OCI-LY3 (cell line): ENCODE measurements at regions not wholly inside any gene's neighbourhood (a gene's known extent, or its start where the extent isn't known, plus 50 kb on each side); places are given as distances from the start of the nearest gene placed in this dataset.

Experiments
- H2AFZ ChIP-seq: fragments of 200-600, 300-600 bp; shearing (Covaris generic); 2 replicates; pipeline ENCODE4 v1.6.0; 2014; ENCODE audit warnings: antibody characterized with exemption, low read depth, low read length
- H3K27ac ChIP-seq: fragments of 200-600, 300-600 bp; sonication (generic); 2 replicates; pipeline ENCODE4 v1.5.1; 2014; ENCODE audit warnings: mild to moderate bottlenecking, low read length, moderate library complexity, mixed read lengths
- H3K27me3 ChIP-seq: fragments of 200-600, 300-600 bp; sonication (generic); 2 replicates; pipeline ENCODE4 v1.6.1; 2014; ENCODE audit warnings: low read depth, low read length, mixed read lengths
- H3K36me3 ChIP-seq: fragments of 200-600, 300-600 bp; sonication (generic); replicated peaks from 2 replicates; pipeline ENCODE3; 2014; ENCODE audit warnings: low read depth, low read length, mixed read lengths
- H3K4me1 ChIP-seq: fragments of 300-600, 200-600 bp; sonication (generic); 2 replicates; pipeline ENCODE4 v1.6.1; 2014; ENCODE audit warnings: low read length, mixed read lengths
- H3K4me2 ChIP-seq: fragments of 200-600, 300-600 bp; sonication (generic); 2 replicates; pipeline ENCODE4 v1.6.1; 2014; ENCODE audit warnings: low read length, mixed read lengths
- H3K4me3 ChIP-seq: fragments of 300-600, 200-600 bp; sonication (generic); 2 replicates; pipeline ENCODE4 v1.5.1; 2014; ENCODE audit warnings: antibody characterized with exemption, mild to moderate bottlenecking, low read length, moderate library complexity
- H3K79me2 ChIP-seq: fragments of 300-600, 200-600 bp; shearing (Covaris generic); 2 replicates; pipeline ENCODE4 v1.6.1; 2014; ENCODE audit warnings: mild to moderate bottlenecking, low read length, mixed read lengths
- H3K9ac ChIP-seq: fragments of 300-600, 200-600 bp; shearing (Covaris generic); 2 replicates; pipeline ENCODE4 v1.6.0; 2014; ENCODE audit warnings: mild to moderate bottlenecking, low read length, moderate library complexity
- H3K9me3 ChIP-seq: fragments of 200-600, 300-600 bp; shearing (Covaris generic); 2 replicates; pipeline ENCODE4 v1.6.1; 2014; ENCODE audit warnings: low read length, mixed read lengths; ENCODE audit not compliant: insufficient read depth
- H4K20me1 ChIP-seq: fragments of 200-600, 300-600 bp; sonication (generic); 2 replicates; pipeline ENCODE4 v1.6.1; 2016; ENCODE audit warnings: low read length, mixed read lengths; ENCODE audit not compliant: insufficient read depth
- EZH2phosphoT487 ChIP-seq: fragments of 200-600 bp; shearing (Covaris generic); IDR thresholded peaks from 2 replicates; pipeline ENCODE4 v1.6.1; 2018; ENCODE audit warnings: antibody characterized with exemption, mixed run types, low read depth
- TF ChIP-seq, protein P1 (sequence below): fragments of 200-600, 300-600 bp; sonication (generic); IDR thresholded peaks from 2 replicates; pipeline ENCODE4 v1.5.1; 2014; ENCODE audit warnings: antibody characterized with exemption, low read length, low read depth

DNA sequence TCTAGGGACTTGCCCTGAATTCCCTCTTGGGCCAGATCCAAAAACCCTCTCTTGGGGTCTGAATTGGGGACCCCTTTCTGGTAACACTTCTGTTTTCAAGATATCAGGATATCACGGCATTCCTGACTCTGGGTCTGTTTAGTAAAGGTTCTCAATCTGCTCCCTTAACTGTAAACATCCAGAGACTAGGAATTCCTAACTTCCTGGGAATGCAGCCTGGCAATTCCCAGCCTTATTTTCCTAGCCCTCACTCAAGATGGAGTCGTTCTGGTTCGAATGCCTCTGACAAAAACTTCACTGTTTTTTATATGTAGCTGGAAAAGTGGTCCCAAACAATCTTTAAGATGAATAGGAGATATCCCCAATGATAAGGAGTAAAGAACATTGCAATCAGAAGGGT, 141.6 kb upstream of the XYLT1 start:
- Histone ChIP-seq H3K79me2 (no peaks in the 10 kb centered on the region), H4K20me1 (no peaks in the 10 kb centered on the region), H3K4me3 (no peak overlapping the region), H3K9me3 (no peaks in the 10 kb centered on the region), H3K27ac (no peak overlapping the region), H3K27me3 (0 out of 2 replicates have a peak, but pooled peaks cover 3% of the 10 kb centered on the region), H3K36me3 (no peaks in the 10 kb centered on the region), H3K4me1 (no peaks in the 10 kb centered on the region), H3K4me2 (no peak overlapping the region), H3K9ac (no peak overlapping the region), H2AFZ (no peak overlapping the region)
- TF ChIP-seq, protein P1, sequence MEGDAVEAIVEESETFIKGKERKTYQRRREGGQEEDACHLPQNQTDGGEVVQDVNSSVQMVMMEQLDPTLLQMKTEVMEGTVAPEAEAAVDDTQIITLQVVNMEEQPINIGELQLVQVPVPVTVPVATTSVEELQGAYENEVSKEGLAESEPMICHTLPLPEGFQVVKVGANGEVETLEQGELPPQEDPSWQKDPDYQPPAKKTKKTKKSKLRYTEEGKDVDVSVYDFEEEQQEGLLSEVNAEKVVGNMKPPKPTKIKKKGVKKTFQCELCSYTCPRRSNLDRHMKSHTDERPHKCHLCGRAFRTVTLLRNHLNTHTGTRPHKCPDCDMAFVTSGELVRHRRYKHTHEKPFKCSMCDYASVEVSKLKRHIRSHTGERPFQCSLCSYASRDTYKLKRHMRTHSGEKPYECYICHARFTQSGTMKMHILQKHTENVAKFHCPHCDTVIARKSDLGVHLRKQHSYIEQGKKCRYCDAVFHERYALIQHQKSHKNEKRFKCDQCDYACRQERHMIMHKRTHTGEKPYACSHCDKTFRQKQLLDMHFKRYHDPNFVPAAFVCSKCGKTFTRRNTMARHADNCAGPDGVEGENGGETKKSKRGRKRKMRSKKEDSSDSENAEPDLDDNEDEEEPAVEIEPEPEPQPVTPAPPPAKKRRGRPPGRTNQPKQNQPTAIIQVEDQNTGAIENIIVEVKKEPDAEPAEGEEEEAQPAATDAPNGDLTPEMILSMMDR: no peak
- TF ChIP-seq EZH2phosphoT487: no peak

GRCh38 chr16:17607609-17608008, 136.8 kb upstream of the XYLT1 start:
- Histone ChIP-seq H3K36me3 (no peaks in the 10 kb centered on the region), H3K27me3 (no peaks in the 10 kb centered on the region)

DNA sequence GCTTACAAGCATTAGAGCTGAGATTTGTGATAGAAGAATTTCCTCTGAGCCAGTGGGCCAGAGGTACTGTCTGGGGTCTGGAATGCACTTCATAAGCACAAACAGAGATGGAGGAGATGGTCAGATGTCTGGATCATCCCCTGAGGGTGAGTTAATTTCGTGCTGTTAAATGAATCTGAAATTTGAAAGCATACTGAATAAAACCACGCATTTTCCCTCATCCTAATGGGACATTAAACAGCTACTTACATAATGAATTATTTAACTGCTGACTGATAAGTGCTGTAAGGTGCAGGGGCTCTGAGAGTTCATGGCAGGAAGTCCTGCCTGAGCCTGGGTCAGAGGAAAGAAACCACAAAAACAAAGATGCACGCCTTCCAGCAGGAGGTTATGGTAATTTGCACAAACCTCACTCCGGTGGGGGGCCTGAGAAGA, 136.3 kb upstream of the XYLT1 start:
- H3K36me3 ChIP-seq: no peaks in the 10 kb centered on the region
- H3K27ac ChIP-seq: no peak overlapping the region
- H3K4me1 ChIP-seq: no peaks in the 10 kb centered on the region
- H3K4me2 ChIP-seq: no peak overlapping the region
- no peak overlapping the region for H3K9ac ChIP-seq
- no peaks in the 10 kb centered on the region for H3K27me3 ChIP-seq
- no peaks in the 10 kb centered on the region for H4K20me1 ChIP-seq
- no peaks in the 10 kb centered on the region for H3K9me3 ChIP-seq
- H2AFZ ChIP-seq: no peak overlapping the region
- H3K4me3 ChIP-seq: no peak overlapping the region
- no peaks in the 10 kb centered on the region for H3K79me2 ChIP-seq
- TF ChIP-seq, protein P1: no peak
- TF ChIP-seq EZH2phosphoT487: no peak

More at GRCh38 chr16:17607609-17608008, 136.8 kb upstream of the XYLT1 start:
- no peak overlapping the region for H3K4me2 ChIP-seq
- H3K4me3 ChIP-seq: no peak overlapping the region
- H2AFZ ChIP-seq: no peak overlapping the region
- no peak overlapping the region for H3K27ac ChIP-seq
- H3K79me2 ChIP-seq: no peaks in the 10 kb centered on the region
- H3K9me3 ChIP-seq: no peaks in the 10 kb centered on the region
- no peak for TF ChIP-seq EZH2phosphoT487
- TF ChIP-seq, protein P1: no peak
- H4K20me1 ChIP-seq: no peaks in the 10 kb centered on the region
- no peaks in the 10 kb centered on the region for H3K4me1 ChIP-seq
- no peak overlapping the region for H3K9ac ChIP-seq

DNA sequence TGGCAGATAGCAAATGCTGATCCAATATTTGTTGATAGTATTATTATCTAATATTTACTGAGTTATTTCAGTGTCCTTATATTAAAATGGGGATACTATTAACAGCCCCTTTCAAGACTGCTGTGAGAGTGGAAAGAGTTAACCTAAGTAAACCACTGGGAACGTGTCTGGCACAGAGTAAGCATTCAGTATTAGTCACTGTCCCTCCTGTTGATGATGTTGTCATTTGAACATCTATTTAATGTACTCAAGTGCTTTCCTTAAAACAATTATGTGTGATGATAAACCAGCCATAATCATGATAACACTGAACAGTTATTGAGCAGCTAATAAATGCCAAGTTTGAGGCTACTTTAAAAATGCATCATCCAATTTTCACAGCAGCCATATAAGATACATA, 135.7 kb upstream of the XYLT1 start:
- no peak overlapping the region for H3K27ac ChIP-seq
- no peak overlapping the region for H3K4me2 ChIP-seq
- no peaks in the 10 kb centered on the region for H3K36me3 ChIP-seq
- no peaks in the 10 kb centered on the region for H3K4me1 ChIP-seq
- no peaks in the 10 kb centered on the region for H3K79me2 ChIP-seq
- no peak overlapping the region for H3K4me3 ChIP-seq
- no peaks in the 10 kb centered on the region for H3K9me3 ChIP-seq
- TF ChIP-seq, protein P1: no peak
- no peak for TF ChIP-seq EZH2phosphoT487
- H3K27me3 ChIP-seq: no peaks in the 10 kb centered on the region
- no peak overlapping the region for H2AFZ ChIP-seq
- H4K20me1 ChIP-seq: no peaks in the 10 kb centered on the region
- H3K9ac ChIP-seq: no peak overlapping the region
